GM21528 (cell line): ENCODE measurements at regions not wholly inside any gene's neighbourhood (a gene's known extent, or its start where the extent isn't known, plus 50 kb on each side); places are given as distances from the start of the nearest gene placed in this dataset.

Experiments
- ATAC-seq: cut with Tn5 transposase; IDR thresholded peaks from one replicate; pipeline ENCODE4 v1.9.1; 2021; ENCODE audit warnings: mild to moderate bottlenecking, moderate library complexity; ENCODE audit not compliant: unreplicated experiment, low FRiP score

DNA sequence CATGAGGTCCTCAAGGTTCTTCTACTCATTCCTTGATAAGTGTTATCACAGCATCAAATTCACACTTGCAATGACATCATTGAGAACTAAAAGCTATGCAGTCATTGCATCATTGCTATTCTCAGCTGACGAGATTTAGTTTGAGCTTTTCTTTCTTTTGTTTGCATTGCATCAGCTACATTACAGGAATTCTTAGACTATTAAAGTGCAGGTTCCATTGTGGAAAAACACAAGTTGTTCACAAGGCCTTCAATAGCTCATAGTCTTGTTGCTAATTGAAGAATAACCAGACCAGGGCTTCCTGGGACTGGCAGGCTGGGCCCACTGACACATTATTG, 139.3 kb downstream of the CXCL12 start:
- no peak for ATAC-seq

DNA sequence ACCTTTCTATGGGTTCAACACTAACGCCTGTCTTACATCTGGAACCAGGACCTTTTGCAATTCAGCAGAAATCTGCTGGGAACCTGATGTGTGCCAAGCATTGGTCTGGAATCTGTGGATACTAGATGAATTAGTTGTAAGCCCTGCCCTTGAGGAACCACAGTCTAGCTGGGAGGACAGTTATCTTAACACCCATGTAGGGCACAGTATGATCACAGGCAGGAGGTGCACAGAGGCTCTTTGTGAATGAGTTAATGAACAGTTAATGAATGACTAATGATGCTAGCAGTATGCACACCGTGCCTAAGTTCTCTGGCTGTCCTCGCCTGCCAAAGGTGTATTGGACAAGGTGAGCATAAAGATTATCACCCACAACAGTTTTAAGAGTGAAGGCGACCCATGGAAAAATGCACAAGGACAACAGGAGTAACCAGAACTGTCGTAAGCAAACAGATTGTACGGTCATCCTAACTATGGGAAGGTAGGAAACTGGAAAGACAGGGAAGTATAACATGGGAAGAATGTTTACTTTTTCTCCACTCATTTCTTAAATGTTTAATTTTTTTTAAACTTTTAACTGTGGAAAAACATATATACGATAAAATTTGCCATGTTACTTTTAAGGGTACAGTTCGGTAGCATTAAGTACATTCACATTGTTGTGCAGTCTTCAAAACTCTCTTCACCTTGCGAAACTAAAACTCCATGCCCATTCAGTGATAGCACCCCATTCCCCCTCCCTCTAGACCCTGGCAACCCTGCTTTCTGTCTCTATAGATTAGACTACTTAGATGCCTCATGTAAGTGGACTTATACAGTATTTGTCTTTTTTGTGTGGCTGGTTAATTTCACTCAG, 139.9 kb downstream of the CXCL12 start:
- no peak for ATAC-seq

DNA sequence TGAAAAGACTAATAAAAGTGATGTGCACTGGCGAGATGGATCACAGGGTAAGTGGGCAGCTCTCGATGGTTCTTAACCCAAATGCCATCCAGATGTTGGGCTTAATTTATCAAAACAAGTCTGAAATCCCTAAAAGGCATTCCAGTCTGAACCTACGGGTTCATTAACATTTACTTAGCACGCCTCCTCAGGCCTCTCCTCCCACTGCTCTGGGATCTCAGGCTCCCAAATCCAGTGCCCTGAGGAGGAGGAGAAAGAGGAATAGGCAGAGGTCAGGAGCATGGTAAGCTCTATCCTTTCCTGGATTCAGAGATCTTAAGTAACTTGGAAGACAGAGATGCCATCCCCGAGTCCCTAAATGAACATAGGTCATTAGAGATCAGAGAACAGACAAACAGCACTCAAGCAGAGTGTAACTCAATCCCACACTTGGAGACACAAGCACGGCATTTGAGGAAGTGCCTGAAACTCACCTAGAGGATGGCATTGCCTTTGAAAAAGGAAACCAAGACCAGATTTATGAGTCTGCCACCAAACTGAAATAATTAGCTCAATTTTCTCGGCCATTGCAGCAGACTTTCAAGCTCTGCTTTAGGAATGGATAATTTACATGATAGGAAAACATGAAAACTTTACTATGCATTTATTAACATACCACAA, 140.9 kb downstream of the CXCL12 start:
- ATAC-seq, result no peak

DNA sequence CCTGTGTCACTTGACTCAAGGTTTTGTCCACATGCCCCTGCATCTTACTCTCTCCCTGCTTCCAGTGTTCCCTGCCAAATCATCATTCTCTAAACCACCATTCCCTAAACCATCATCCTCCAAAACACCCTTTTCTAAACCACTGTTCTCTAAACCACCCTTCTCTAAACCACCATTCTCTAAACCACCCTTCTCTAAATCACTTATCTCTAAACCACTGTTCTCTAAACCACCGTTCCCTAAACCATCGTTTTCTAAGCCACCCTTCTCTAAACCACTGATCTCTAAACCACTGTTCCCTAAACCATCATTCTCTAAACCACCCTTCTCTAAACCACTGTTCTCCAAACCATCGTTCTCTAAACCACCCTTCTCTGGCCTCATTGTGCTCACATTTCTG, 142.1 kb downstream of the CXCL12 start:
- ATAC-seq, result no peak

DNA sequence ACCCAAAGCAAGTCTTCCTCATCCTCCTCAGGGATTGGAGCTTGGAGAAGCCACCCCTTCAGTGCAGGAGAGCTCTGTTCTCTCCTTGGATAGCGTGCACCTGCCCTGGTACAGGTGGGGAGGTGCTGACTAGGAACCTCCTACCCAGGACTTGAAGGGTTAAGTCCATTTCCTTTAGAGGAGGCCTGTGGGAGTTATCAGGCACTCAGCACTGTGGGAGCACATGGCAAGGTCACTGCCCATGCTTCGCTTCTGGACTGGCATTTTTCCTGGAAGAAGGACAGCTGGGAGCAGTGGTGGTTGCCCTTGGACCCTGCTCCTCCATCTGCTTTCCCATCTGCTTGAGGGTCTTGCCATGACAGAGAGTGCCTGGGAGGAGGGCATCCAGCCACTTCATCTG, 142.8 kb downstream of the CXCL12 start:
- ATAC-seq, result no peak

- ATAC-seq, result no peak
These were observed 144.2 kb downstream of the CXCL12 start for GRCh38 chr10:44240584-44241205.

GRCh38 chr10:44238212-44238611, 146.7 kb downstream of the CXCL12 start:
- ATAC-seq, result no peak

DNA sequence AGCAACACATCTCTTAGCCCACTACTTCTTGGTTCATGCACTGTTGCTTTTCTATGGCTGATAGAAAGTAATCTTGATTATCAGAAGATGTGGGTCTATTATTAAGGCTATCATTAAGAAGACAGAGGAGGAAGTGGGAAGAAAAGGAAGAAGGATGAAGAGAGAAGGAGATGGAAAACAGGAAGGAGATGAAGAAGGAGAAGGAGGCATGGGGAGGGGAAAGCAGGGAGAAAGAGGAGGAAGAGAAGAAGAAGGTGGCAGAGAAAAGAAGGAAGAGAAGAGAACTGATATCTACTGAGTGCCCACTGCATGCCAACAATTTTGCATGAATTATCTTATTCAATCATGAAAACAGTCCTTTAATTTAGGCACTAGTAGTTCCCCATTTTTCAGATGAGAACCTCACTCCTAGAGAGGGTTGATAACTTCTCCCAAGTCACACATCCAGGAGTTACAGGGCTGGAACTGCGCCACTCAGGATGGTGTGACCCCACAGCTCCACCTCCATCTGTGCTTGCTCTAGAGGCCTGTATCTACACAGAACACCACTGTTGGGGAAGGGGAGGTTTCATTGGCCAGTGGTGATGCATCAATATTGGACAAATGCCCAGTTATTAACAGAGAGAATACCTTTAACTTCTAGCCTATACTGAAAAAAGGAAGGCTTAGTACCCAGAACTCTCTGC, 147.4 kb downstream of the CXCL12 start:
- no peak for ATAC-seq

DNA sequence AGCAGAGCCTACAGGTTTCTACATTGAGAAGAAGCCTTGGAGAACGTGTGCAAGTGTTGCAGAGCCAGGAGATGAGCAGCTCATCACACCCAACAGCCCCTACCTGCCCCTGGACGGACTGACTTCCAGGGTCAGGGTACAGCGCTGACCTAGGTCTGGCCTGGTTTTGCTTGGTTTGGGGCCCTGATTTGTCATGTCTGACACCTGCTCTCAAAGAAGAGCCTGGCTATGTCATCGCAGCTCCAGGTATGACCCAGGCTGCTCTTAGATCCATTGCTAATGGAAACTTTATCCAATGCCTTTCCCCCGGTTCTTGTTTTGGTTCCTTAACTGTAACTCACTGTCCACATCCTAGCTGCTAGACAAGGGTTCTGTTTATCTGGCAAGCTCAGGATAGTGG, 149.5 kb downstream of the CXCL12 start:
- ATAC-seq, result no peak

- ATAC-seq, result no peak
These were observed 150.4 kb downstream of the CXCL12 start for GRCh38 chr10:44234483-44234875.

GRCh38 chr10:44233561-44234482, 151.1 kb downstream of the CXCL12 start:
- no peak for ATAC-seq

- no peak for ATAC-seq
These were observed 167.6 kb downstream of the CXCL12 start for GRCh38 chr10:44217274-44217820.

DNA sequence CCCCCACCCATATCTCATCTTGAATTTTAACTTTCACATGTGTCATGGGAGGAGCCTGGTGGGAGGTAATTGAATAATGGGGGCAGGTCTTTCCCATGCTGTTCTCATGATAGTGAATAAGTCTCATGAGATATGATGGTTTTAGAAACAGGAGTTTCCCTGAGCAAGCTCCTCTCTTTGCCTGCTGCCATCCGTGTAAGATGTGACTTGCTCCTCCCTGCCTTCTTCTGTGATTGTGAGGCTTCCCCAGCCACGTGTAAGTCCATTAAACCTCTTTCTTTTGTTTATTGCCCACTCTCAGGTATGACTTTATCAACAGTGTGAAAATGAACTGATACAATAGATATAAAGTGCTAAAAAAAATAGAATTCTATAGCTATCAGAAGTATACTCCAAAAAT, 168.8 kb downstream of the CXCL12 start:
- ATAC-seq, result no peak

DNA sequence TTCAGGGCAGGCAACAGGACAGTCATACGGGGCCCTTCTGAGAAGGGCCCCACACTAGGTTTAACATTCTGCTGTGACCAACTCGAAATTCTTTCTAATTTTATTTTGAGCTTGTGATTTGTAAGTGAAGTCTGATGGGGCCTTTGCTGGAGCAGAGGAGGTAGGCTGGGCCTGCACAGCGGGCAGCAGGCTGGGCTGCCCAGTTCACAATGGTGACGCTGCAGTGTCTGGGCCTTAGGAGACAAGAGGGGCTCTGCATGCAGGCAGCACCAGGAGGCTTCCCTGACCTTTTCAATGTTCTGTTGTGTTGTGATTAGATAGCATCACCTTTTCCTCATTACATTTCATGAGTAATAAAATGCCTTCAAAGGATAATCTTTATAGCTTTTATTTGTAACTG, 175.1 kb downstream of the CXCL12 start:
- ATAC-seq, result no peak

GRCh38 chr10:44207160-44207559, 177.7 kb downstream of the CXCL12 start:
- ATAC-seq, result no peak

DNA sequence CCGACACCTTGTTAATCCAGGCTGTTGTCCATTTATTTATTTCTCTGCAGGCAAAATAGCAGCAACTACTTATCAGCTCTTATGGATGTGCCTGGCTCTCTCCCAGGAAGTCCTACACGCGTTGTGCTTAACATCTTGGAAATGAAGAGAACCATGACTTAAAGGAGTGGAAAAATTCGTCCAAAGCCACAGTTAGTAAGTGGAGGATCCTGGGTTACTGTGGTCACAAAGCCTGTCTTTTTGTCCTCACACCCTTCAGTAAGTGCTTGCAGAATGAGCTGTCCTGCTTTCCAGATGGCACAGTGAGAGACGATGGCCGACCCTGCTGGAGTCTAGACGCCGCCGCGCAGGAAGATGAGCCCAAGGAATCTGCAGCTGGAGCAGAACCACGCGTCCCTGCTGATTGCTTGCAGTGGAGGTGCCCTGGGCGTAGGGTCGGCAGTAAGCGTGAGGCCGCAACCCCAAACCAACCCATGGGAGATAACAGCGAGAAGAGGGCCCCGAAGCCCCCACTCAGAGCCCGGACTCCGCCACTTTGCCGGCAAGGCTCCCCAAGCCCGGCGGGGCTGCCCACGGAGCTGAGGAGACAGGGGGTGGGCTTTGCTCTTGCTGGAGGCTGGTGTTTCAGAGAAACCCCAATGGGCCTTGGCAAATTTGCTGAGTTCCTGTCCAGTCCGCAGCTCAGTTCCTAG, 178.6 kb downstream of the CXCL12 start:
- ATAC-seq, result no peak

- ATAC-seq, result no peak
These were observed 179.8 kb downstream of the CXCL12 start for GRCh38 chr10:44205067-44205466.

GRCh38 chr10:44203535-44203934, 181.4 kb downstream of the CXCL12 start:
- ATAC-seq, result no peak

GRCh38 chr10:44202952-44203351, 181.9 kb downstream of the CXCL12 start:
- ATAC-seq, result no peak
